ENCODE measurements at regions not wholly inside any gene's neighbourhood (a gene's known extent, or its start where the extent isn't known, plus 50 kb on each side); places are given as distances from the start of the nearest gene placed in this dataset.

GRCh38 chr5:44875661-44876605 lies 67.2 kb downstream of the MRPS30 start:
- Histone ChIP-seq H3K27ac (no peak overlapping the region), H2AFZ (replicated peaks) (peak overlapping the region; percentile 66)
- no peak overlapping the region for H3K4me3 Mint-ChIP-seq

GRCh38 chr5:44881266-44881665 lies 72.5 kb downstream of the MRPS30 start:
- H3K4me3 ChIP-seq = no peak overlapping the region
- H3K4me1 ChIP-seq = no peaks in the 10 kb centered on the region
- H2AFZ ChIP-seq (replicated peaks) = no peak overlapping the region
- no peaks in the 10 kb centered on the region for H3K36me3 Mint-ChIP-seq
- peaks cover 1% of the 10 kb centered on the region for H3K4me1 Mint-ChIP-seq
- TF ChIP-seq EZH2 (IDR thresholded peaks at IDR 0.05) (no peak), EZH2phosphoT487 (IDR thresholded peaks at IDR 0.05) (no peak), CTCF (IDR thresholded peaks at IDR 0.05) (no peak)
- no peak overlapping the region for H3K27ac Mint-ChIP-seq
- H3K27me3 ChIP-seq = no peaks in the 10 kb centered on the region
- H3K9me3 ChIP-seq (ENCODE audit: low read depth) = no peaks in the 10 kb centered on the region
- H3K9ac ChIP-seq = no peak overlapping the region
- H3K9me3 Mint-ChIP-seq = peaks cover 4% of the 10 kb centered on the region
- no peaks in the 10 kb centered on the region for H3F3A ChIP-seq (ENCODE audit: low read depth)
- H3K27ac ChIP-seq = no peak overlapping the region
- no peaks in the 10 kb centered on the region for H3K27me3 Mint-ChIP-seq (ENCODE audit: insufficient read depth, low read depth)
- no peaks in the 10 kb centered on the region for H4K20me1 ChIP-seq (ENCODE audit: low read depth)
- no peaks in the 10 kb centered on the region for H3K79me2 ChIP-seq (ENCODE audit: low read depth)
- H3K4me3 Mint-ChIP-seq = no peak overlapping the region
- no peak overlapping the region for H3K4me2 ChIP-seq
- no peak for DNase-seq (ENCODE audit: low spot score)
- no peaks in the 10 kb centered on the region for H3K36me3 ChIP-seq

More at GRCh38 chr5:44875661-44876605, 67.2 kb downstream of the MRPS30 start:
- Mint-ChIP-seq H3K4me1 (peaks cover 9% of the 10 kb centered on the region), H3K27ac (no peak overlapping the region), H3K27me3 (ENCODE audit: insufficient read depth, low read depth) (no peaks in the 10 kb centered on the region), H3K9me3 (peaks cover 2% of the 10 kb centered on the region), H3K36me3 (no peaks in the 10 kb centered on the region)
- Histone ChIP-seq H3K36me3 (no peaks in the 10 kb centered on the region), H3K9ac (no peak overlapping the region), H3F3A (ENCODE audit: low read depth) (no peaks in the 10 kb centered on the region), H3K9me3 (ENCODE audit: low read depth) (no peaks in the 10 kb centered on the region), H3K27me3 (no peaks in the 10 kb centered on the region), H3K4me3 (no peak overlapping the region), H3K79me2 (ENCODE audit: low read depth) (no peaks in the 10 kb centered on the region), H3K4me2 (no peak overlapping the region), H3K4me1 (no peaks in the 10 kb centered on the region), H4K20me1 (ENCODE audit: low read depth) (no peaks in the 10 kb centered on the region)
- no peak for TF ChIP-seq EZH2 (IDR thresholded peaks at IDR 0.05)
- no peak for TF ChIP-seq CTCF (IDR thresholded peaks at IDR 0.05)
- no peak for TF ChIP-seq EZH2phosphoT487 (IDR thresholded peaks at IDR 0.05)
- no peak for DNase-seq (ENCODE audit: low spot score)

GRCh38 chr5:44884036-44884435 lies 75.3 kb downstream of the MRPS30 start:
- peaks cover 2% of the 10 kb centered on the region for H3K9me3 Mint-ChIP-seq
- no peaks in the 10 kb centered on the region for H3K36me3 ChIP-seq
- no peak overlapping the region for H2AFZ ChIP-seq (replicated peaks)
- no peak for TF ChIP-seq CTCF (IDR thresholded peaks at IDR 0.05)
- TF ChIP-seq EZH2 (IDR thresholded peaks at IDR 0.05) = no peak
- TF ChIP-seq EZH2phosphoT487 (IDR thresholded peaks at IDR 0.05) = no peak
- DNase-seq (ENCODE audit: low spot score) = no peak
- no peak overlapping the region for H3K4me3 ChIP-seq
- no peaks in the 10 kb centered on the region for H3K9me3 ChIP-seq (ENCODE audit: low read depth)
- H3K27ac Mint-ChIP-seq = no peak overlapping the region
- no peaks in the 10 kb centered on the region for H4K20me1 ChIP-seq (ENCODE audit: low read depth)
- no peaks in the 10 kb centered on the region for H3K36me3 Mint-ChIP-seq
- no peak overlapping the region for H3K4me2 ChIP-seq
- H3K27me3 ChIP-seq = no peaks in the 10 kb centered on the region
- H3K4me1 ChIP-seq = no peaks in the 10 kb centered on the region
- no peak overlapping the region for H3K27ac ChIP-seq
- H3K4me3 Mint-ChIP-seq = no peak overlapping the region
- no peaks in the 10 kb centered on the region for H3K27me3 Mint-ChIP-seq (ENCODE audit: insufficient read depth, low read depth)
- no peak overlapping the region for H3K9ac ChIP-seq
- H3K4me1 Mint-ChIP-seq = no peaks in the 10 kb centered on the region
- H3K79me2 ChIP-seq (ENCODE audit: low read depth) = no peaks in the 10 kb centered on the region
- H3F3A ChIP-seq (ENCODE audit: low read depth) = no peaks in the 10 kb centered on the region

Data from neural progenitor cell (in vitro differentiated cells).